ENCODE measurements at regions not wholly inside any gene's neighbourhood (a gene's known extent, or its start where the extent isn't known, plus 50 kb on each side); places are given as distances from the start of the nearest gene placed in this dataset.

- Histone ChIP-seq H4K20me1 (ENCODE audit: insufficient read depth, low read length) (no peaks in the 10 kb centered on the region), H3K4me3 (ENCODE audit: insufficient read depth, low read depth, low read length) (no peak overlapping the region), H2AFZ (ENCODE audit: low read depth, low read length) (no peak overlapping the region), H3K9ac (ENCODE audit: low read length) (no peak overlapping the region), H3K79me2 (ENCODE audit: insufficient read depth, low read length) (no peaks in the 10 kb centered on the region), H3K27me3 (ENCODE audit: insufficient read depth, low read length) (peaks cover 8% of the 10 kb centered on the region), H3K36me3 (ENCODE audit: insufficient read depth, low read length) (no peaks in the 10 kb centered on the region), H3K27ac (ENCODE audit: low read depth, low read length) (no peak overlapping the region), H3K4me1 (ENCODE audit: insufficient read depth, low read length) (no peaks in the 10 kb centered on the region), H3K4me2 (ENCODE audit: low read length) (no peak overlapping the region), H3K9me3 (ENCODE audit: insufficient read depth, low read depth, low read length) (no peaks in the 10 kb centered on the region)
- Mint-ChIP-seq H3K36me3 (ENCODE audit: low read depth, unreplicated experiment) (no peaks in the 10 kb centered on the region), H3K27ac (ENCODE audit: unreplicated experiment) (no peak overlapping the region), H3K9me3 (ENCODE audit: unreplicated experiment) (no peaks in the 10 kb centered on the region), H3K4me3 (ENCODE audit: unreplicated experiment) (no peak overlapping the region), H3K4me1 (ENCODE audit: low read depth, unreplicated experiment) (peaks cover 16% of the 10 kb centered on the region), H3K27me3 (ENCODE audit: low read depth, unreplicated experiment) (peaks cover 72% of the 10 kb centered on the region)
- TF ChIP-seq CTCF (IDR thresholded peaks at IDR 0.05; ENCODE audit: insufficient read depth, low read depth, low read length), result no peak
- no peak for TF ChIP-seq EZH2 (IDR thresholded peaks at IDR 0.05; ENCODE audit: insufficient read depth, low read length)
- no peak for DNase-seq (ENCODE audit: low read depth)
- FAIRE-seq, result no peak
These were observed 182.0 kb downstream of the CHST1 start for GRCh38 chr11:45483416-45483815.

GRCh38 chr11:45482331-45482730, 183.1 kb downstream of the CHST1 start:
- Histone ChIP-seq H3K4me2 (ENCODE audit: low read length) (no peak overlapping the region), H3K4me1 (ENCODE audit: insufficient read depth, low read length) (no peaks in the 10 kb centered on the region), H3K27ac (ENCODE audit: low read depth, low read length) (no peak overlapping the region), H3K36me3 (ENCODE audit: insufficient read depth, low read length) (no peaks in the 10 kb centered on the region), H2AFZ (ENCODE audit: low read depth, low read length) (no peak overlapping the region), H3K27me3 (ENCODE audit: insufficient read depth, low read length) (peaks cover 8% of the 10 kb centered on the region), H3K9me3 (ENCODE audit: insufficient read depth, low read depth, low read length) (no peaks in the 10 kb centered on the region), H4K20me1 (ENCODE audit: insufficient read depth, low read length) (no peaks in the 10 kb centered on the region), H3K79me2 (ENCODE audit: insufficient read depth, low read length) (no peaks in the 10 kb centered on the region), H3K4me3 (ENCODE audit: insufficient read depth, low read depth, low read length) (no peak overlapping the region), H3K9ac (ENCODE audit: low read length) (no peak overlapping the region)
- no peak for DNase-seq (ENCODE audit: low read depth)
- peaks cover 75% of the 10 kb centered on the region for H3K27me3 Mint-ChIP-seq (ENCODE audit: low read depth, unreplicated experiment)
- no peak for FAIRE-seq
- H3K9me3 Mint-ChIP-seq (ENCODE audit: unreplicated experiment), result peaks cover 5% of the 10 kb centered on the region
- TF ChIP-seq CTCF (IDR thresholded peaks at IDR 0.05; ENCODE audit: insufficient read depth, low read depth, low read length) (no peak), EZH2 (IDR thresholded peaks at IDR 0.05; ENCODE audit: insufficient read depth, low read length) (no peak)
- H3K36me3 Mint-ChIP-seq (ENCODE audit: low read depth, unreplicated experiment), result no peaks in the 10 kb centered on the region
- no peak overlapping the region for H3K4me3 Mint-ChIP-seq (ENCODE audit: unreplicated experiment)
- peaks cover 16% of the 10 kb centered on the region for H3K4me1 Mint-ChIP-seq (ENCODE audit: low read depth, unreplicated experiment)
- H3K27ac Mint-ChIP-seq (ENCODE audit: unreplicated experiment), result no peak overlapping the region

GRCh38 chr11:45481026-45481425, 184.4 kb downstream of the CHST1 start:
- H3K36me3 Mint-ChIP-seq (ENCODE audit: low read depth, unreplicated experiment), result no peaks in the 10 kb centered on the region
- Histone ChIP-seq H2AFZ (ENCODE audit: low read depth, low read length) (no peak overlapping the region), H3K9me3 (ENCODE audit: insufficient read depth, low read depth, low read length) (no peaks in the 10 kb centered on the region), H3K4me1 (ENCODE audit: insufficient read depth, low read length) (no peaks in the 10 kb centered on the region), H3K27me3 (ENCODE audit: insufficient read depth, low read length) (peaks cover 8% of the 10 kb centered on the region), H4K20me1 (ENCODE audit: insufficient read depth, low read length) (no peaks in the 10 kb centered on the region), H3K4me3 (ENCODE audit: insufficient read depth, low read depth, low read length) (no peak overlapping the region), H3K79me2 (ENCODE audit: insufficient read depth, low read length) (no peaks in the 10 kb centered on the region), H3K4me2 (ENCODE audit: low read length) (no peak overlapping the region), H3K27ac (ENCODE audit: low read depth, low read length) (no peak overlapping the region), H3K9ac (ENCODE audit: low read length) (no peak overlapping the region), H3K36me3 (ENCODE audit: insufficient read depth, low read length) (no peaks in the 10 kb centered on the region)
- FAIRE-seq (no peak), DNase-seq (ENCODE audit: low read depth) (no peak)
- no peak overlapping the region for H3K4me3 Mint-ChIP-seq (ENCODE audit: unreplicated experiment)
- H3K4me1 Mint-ChIP-seq (ENCODE audit: low read depth, unreplicated experiment), result peaks cover 16% of the 10 kb centered on the region
- TF ChIP-seq CTCF (IDR thresholded peaks at IDR 0.05; ENCODE audit: insufficient read depth, low read depth, low read length), result no peak
- no peak for TF ChIP-seq EZH2 (IDR thresholded peaks at IDR 0.05; ENCODE audit: insufficient read depth, low read length)
- no peak overlapping the region for H3K27ac Mint-ChIP-seq (ENCODE audit: unreplicated experiment)
- peaks cover 80% of the 10 kb centered on the region for H3K27me3 Mint-ChIP-seq (ENCODE audit: low read depth, unreplicated experiment)
- peaks cover 7% of the 10 kb centered on the region for H3K9me3 Mint-ChIP-seq (ENCODE audit: unreplicated experiment)
